ENCODE measurements at regions not wholly inside any gene's neighbourhood (a gene's known extent, or its start where the extent isn't known, plus 50 kb on each side); places are given as distances from the start of the nearest gene placed in this dataset.

DNA sequence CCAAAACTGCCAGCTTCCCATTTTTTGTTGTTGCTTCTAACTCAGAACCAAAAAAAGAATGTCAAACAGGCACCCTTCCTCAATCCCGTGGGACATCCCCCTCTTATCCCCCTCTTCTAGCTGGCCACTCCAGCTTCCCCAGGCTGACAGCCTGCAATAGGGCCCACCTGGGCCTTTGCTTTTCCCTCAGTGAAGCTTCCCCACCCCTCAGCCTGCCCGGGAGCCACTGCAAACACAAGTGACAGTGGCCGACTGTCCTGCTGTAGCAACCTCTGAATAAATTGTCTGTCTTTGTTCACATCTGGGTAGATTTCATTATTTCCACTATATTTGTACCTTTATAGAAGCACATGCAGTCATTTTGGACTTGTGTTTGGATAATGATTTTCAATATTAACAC lies 245.3 kb downstream of the GADD45G start:
- TF ChIP-seq, protein P1, sequence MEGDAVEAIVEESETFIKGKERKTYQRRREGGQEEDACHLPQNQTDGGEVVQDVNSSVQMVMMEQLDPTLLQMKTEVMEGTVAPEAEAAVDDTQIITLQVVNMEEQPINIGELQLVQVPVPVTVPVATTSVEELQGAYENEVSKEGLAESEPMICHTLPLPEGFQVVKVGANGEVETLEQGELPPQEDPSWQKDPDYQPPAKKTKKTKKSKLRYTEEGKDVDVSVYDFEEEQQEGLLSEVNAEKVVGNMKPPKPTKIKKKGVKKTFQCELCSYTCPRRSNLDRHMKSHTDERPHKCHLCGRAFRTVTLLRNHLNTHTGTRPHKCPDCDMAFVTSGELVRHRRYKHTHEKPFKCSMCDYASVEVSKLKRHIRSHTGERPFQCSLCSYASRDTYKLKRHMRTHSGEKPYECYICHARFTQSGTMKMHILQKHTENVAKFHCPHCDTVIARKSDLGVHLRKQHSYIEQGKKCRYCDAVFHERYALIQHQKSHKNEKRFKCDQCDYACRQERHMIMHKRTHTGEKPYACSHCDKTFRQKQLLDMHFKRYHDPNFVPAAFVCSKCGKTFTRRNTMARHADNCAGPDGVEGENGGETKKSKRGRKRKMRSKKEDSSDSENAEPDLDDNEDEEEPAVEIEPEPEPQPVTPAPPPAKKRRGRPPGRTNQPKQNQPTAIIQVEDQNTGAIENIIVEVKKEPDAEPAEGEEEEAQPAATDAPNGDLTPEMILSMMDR (conservative IDR thresholded peaks at IDR 0.05; ENCODE audit: low read length) = no peak
- no peak for TF ChIP-seq EZH2phosphoT487 (IDR thresholded peaks at IDR 0.05; ENCODE audit: borderline replicate concordance, low read depth, low read length)

Data from OCI-LY7 (cell line).